ENCODE measurements at regions not wholly inside any gene's neighbourhood (a gene's known extent, or its start where the extent isn't known, plus 50 kb on each side); places are given as distances from the start of the nearest gene placed in this dataset.

DNA sequence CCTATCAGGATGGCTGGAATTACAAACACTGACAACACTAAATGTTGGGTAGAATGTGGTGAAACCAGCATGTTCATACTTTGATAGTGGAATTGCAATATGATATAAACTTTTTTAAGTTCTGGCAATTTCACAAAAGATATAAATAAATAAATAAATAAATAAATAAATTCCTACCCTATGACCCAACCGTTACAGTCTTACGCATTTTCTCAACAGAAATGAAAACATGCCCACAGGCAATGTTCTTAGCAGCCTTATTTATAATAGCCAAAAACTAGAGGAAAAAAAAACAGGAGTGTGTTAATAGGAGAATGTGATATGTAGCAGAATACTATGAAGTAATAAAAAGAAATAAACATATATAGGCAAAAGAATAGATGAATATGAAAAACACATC, 318.9 kb downstream of the IPMK start:
- Histone ChIP-seq H3K27ac (no peak overlapping the region), H3K9me3 (no peaks in the 10 kb centered on the region), H3K36me3 (no peaks in the 10 kb centered on the region), H3K4me1 (no peaks in the 10 kb centered on the region), H3K4me3 (no peak overlapping the region), H3K27me3 (no peaks in the 10 kb centered on the region)
- intact Hi-C loops (cut with DNase I) = no loop called here
- TF ChIP-seq, protein P1, sequence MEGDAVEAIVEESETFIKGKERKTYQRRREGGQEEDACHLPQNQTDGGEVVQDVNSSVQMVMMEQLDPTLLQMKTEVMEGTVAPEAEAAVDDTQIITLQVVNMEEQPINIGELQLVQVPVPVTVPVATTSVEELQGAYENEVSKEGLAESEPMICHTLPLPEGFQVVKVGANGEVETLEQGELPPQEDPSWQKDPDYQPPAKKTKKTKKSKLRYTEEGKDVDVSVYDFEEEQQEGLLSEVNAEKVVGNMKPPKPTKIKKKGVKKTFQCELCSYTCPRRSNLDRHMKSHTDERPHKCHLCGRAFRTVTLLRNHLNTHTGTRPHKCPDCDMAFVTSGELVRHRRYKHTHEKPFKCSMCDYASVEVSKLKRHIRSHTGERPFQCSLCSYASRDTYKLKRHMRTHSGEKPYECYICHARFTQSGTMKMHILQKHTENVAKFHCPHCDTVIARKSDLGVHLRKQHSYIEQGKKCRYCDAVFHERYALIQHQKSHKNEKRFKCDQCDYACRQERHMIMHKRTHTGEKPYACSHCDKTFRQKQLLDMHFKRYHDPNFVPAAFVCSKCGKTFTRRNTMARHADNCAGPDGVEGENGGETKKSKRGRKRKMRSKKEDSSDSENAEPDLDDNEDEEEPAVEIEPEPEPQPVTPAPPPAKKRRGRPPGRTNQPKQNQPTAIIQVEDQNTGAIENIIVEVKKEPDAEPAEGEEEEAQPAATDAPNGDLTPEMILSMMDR (IDR thresholded peaks at IDR 0.05) = no peak
- no peak for TF ChIP-seq POLR2A (IDR thresholded peaks at IDR 0.05)
- ATAC-seq = no peak
- 95% methylated on average over 2 of the region's 2 CpGs for WGBS (ENCODE audit: insufficient coverage, low coverage, low lambda C conversion rate, missing lambda C conversion rate)
- DNase-seq = no peak

DNA sequence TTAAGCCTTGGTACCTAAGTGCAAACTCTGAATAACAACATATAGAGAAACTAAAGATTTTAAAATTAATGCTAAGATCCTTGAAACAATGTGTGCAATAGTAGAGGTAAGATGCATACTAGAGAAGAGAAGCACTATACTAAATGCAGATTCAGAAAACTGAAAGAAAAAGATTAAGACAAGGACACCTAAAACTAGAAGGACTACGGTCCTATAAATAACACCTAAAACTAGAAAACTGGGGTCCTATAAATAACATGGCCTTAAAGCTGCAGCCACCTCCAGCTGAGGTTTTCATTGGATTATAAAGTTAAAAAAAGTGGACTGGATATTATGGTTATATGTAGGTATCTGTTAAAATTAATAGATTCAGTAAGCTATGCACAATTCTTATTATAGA, 320.9 kb downstream of the IPMK start:
- ATAC-seq = no peak
- TF ChIP-seq, protein P1 (IDR thresholded peaks at IDR 0.05) = no peak
- TF ChIP-seq POLR2A (IDR thresholded peaks at IDR 0.05) = no peak
- no peaks in the 10 kb centered on the region for H3K27me3 ChIP-seq
- H3K4me3 ChIP-seq = no peak overlapping the region
- no peak for DNase-seq
- WGBS (ENCODE audit: insufficient coverage, low coverage, low lambda C conversion rate, missing lambda C conversion rate) = 86% methylated on average over 1 of the region's 1 CpG
- H3K4me1 ChIP-seq = no peaks in the 10 kb centered on the region
- no peak overlapping the region for H3K27ac ChIP-seq
- H3K9me3 ChIP-seq = no peaks in the 10 kb centered on the region
- intact Hi-C loops (cut with DNase I) = no loop called here
- no peaks in the 10 kb centered on the region for H3K36me3 ChIP-seq

DNA sequence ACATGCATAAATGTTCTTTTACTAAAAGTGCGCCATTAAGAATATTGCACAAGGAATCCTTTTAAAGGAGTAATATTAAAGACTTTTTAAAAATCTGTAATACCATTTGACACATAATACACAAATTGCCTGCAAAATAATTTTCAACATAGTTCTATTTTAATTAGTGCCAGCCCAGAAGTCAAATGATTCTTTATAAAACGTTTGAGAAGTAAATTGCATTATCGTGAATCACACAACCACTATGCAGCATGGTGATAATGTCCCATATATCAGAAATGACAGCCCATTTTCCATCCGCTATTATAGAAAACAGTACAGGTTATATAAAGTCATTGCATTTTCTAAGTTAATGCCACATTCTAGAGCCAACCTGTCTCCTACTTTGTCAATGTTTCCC, 324.0 kb downstream of the IPMK start:
- 70% methylated on average over 4 of the region's 4 CpGs for WGBS (ENCODE audit: insufficient coverage, low coverage, low lambda C conversion rate, missing lambda C conversion rate)
- no peak for DNase-seq
- Histone ChIP-seq H3K4me1 (no peaks in the 10 kb centered on the region), H3K4me3 (no peak overlapping the region), H3K36me3 (no peaks in the 10 kb centered on the region), H3K27me3 (no peaks in the 10 kb centered on the region), H3K27ac (no peak overlapping the region), H3K9me3 (no peaks in the 10 kb centered on the region)
- TF ChIP-seq, protein P1 (IDR thresholded peaks at IDR 0.05) = no peak
- no peak for TF ChIP-seq POLR2A (IDR thresholded peaks at IDR 0.05)
- ATAC-seq = no peak
- intact Hi-C loops (cut with DNase I) = no loop called here

DNA sequence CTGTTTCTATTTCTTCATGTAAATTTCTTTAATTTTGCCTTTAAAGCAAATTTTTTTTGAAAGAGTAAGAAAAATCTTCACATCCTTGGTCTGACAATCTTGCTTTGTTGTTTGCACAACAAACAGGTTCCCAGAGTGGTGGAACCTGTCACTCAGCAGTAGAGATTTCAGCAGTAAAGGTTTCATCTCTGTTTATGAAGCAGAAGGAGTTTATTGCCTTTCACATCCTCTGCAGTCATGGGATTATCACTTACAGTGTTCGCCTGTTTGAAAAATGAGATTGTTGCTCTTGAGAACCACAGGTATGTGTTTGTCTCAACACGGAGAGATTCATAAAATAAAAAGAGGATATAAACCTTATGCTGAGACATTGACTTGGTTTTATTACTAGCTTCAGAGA, 342.6 kb downstream of the IPMK start:
- Histone ChIP-seq H3K4me1 (no peaks in the 10 kb centered on the region), H3K4me3 (no peak overlapping the region), H3K36me3 (no peaks in the 10 kb centered on the region), H3K27ac (no peak overlapping the region), H3K27me3 (no peaks in the 10 kb centered on the region), H3K9me3 (no peaks in the 10 kb centered on the region)
- intact Hi-C loops (cut with DNase I) = no loop called here
- TF ChIP-seq, protein P1 (IDR thresholded peaks at IDR 0.05) = no peak
- no peak for TF ChIP-seq POLR2A (IDR thresholded peaks at IDR 0.05)
- ATAC-seq (no peak), DNase-seq (no peak)
- 71% methylated on average over 2 of the region's 2 CpGs for WGBS (ENCODE audit: insufficient coverage, low coverage, low lambda C conversion rate, missing lambda C conversion rate)

DNA sequence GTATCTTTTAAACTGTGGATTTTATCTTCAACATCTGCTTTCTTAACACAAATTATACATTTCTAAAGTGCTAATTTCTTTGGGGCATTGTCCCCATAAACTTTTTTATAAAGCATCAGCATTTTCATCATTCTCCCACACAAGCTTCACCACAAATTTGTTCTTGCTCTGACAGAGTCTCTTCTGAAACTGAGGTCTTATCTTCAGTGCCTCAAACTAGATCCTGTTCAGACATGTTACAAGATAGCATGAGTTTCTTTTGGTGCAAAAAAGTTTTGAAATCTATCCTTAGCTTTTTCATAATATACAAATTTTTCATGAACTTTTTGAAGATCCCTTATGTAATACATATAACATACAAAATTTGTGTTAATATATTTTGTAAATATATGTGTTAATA, 346.6 kb downstream of the IPMK start:
- Histone ChIP-seq H3K36me3 (no peaks in the 10 kb centered on the region), H3K27ac (no peak overlapping the region), H3K4me3 (no peak overlapping the region), H3K9me3 (no peaks in the 10 kb centered on the region), H3K27me3 (no peaks in the 10 kb centered on the region), H3K4me1 (no peaks in the 10 kb centered on the region)
- no peak for TF ChIP-seq POLR2A (IDR thresholded peaks at IDR 0.05)
- TF ChIP-seq, protein P1 (IDR thresholded peaks at IDR 0.05) = no peak
- intact Hi-C loops (cut with DNase I) = no loop called here
- no peak for DNase-seq
- no peak for ATAC-seq
